Tibial nerve (tissue), 4 donors: ENCODE measurements at regions not wholly inside any gene's neighbourhood (a gene's known extent, or its start where the extent isn't known, plus 50 kb on each side); places are given as distances from the start of the nearest gene placed in this dataset.

Experiments
- DNase-seq, 2 donors: peaks; one replicate each; pipeline ENCODE4 v3.0.0-alpha.2; 2019; ENCODE audit warnings: low spot score in 2 of 2
- H3K27ac ChIP-seq, 4 donors: fragments of 200-600 bp; sonication (generic) in 3 of 4; one replicate each; pipeline ENCODE4 v1.5.1; 2017 to 2019; ENCODE audit warnings: mild to moderate bottlenecking in 1 of 4
- H3K27me3 ChIP-seq, 2 donors: fragments of 200-600 bp; sonication (generic) in 1 of 2; one replicate each; pipeline versions ENCODE4 v1.5.1 to v1.6.0; 2017 to 2019
- H3K36me3 ChIP-seq, 3 donors: fragments of 200-600 bp; sonication (generic); one replicate each; pipeline ENCODE4 v1.5.1; 2018 to 2019
- H3K4me1 ChIP-seq, 4 donors: fragments of 200-600 bp; sonication (generic) in 3 of 4; one replicate each; pipeline ENCODE4 v1.5.1; 2017 to 2019
- H3K4me3 ChIP-seq, 4 donors: fragments of 200-600 bp; sonication (generic) in 3 of 4; one replicate each; pipeline ENCODE4 v1.5.1; 2017 to 2019; ENCODE audit warnings: mild to moderate bottlenecking in 1 of 4, moderate library complexity in 1 of 4
- H3K9me3 ChIP-seq, 4 donors: fragments of 200-600 bp; sonication (generic) in 3 of 4; one replicate each; pipeline ENCODE4 v1.5.1; 2017 to 2019
- CTCF ChIP-seq, 5 experiments: fragments of 200-600 bp in 3 of 5; fragments of 450-650 bp in 2 of 5; sonication (generic) in 3 of 5; IDR thresholded peaks; one replicate each; pipeline ENCODE4 v1.5.1; 2016 to 2019; ENCODE audit warnings: antibody characterized with exemption in 5 of 5, mild to moderate bottlenecking in 3 of 5, moderate library complexity in 2 of 5
- EP300 ChIP-seq, 2 donors: sonication (generic); formaldehyde crosslinking; IDR thresholded peaks; one replicate each; pipeline ENCODE4 v1.6.1; 2017; ENCODE audit warnings: antibody characterized with exemption in 2 of 2, mild to moderate bottlenecking in 1 of 2
- POLR2A ChIP-seq, 2 donors: fragments of 450-650 bp; IDR thresholded peaks; one replicate each; pipeline ENCODE4 v1.6.1; 2017; ENCODE audit warnings: antibody characterized with exemption in 2 of 2, mild to moderate bottlenecking in 2 of 2, moderate library complexity in 2 of 2
- WGBS, 2 donors: methylation state at CpG; one replicate each; pipeline ENCODE4 v1.1.5; 2018; 5-methylcytosine and 5-hydroxymethylcytosine counted together

GRCh38 chr2:207416111-207416510, 113.7 kb upstream of the CREB1 start:
- TF ChIP-seq POLR2A (IDR thresholded peaks at IDR 0.05): no peak
- no peak for TF ChIP-seq CTCF (IDR thresholded peaks at IDR 0.05)
- TF ChIP-seq EP300 (IDR thresholded peaks at IDR 0.05): no peak
- Histone ChIP-seq H3K4me3 (no peak overlapping the region), H3K27ac (no peak overlapping the region), H3K9me3 (no peaks in the 10 kb centered on the region), H3K36me3 (no peaks in the 10 kb centered on the region), H3K4me1 (no peaks in the 10 kb centered on the region), H3K27me3 (no peaks in the 10 kb centered on the region)
- no peak for DNase-seq
- 43 to 48% methylated on average over 3 of the region's 3 CpGs for WGBS, 2 donors

- no peak for TF ChIP-seq POLR2A (IDR thresholded peaks at IDR 0.05)
- TF ChIP-seq CTCF (IDR thresholded peaks at IDR 0.05): no peak
- no peak for TF ChIP-seq EP300 (IDR thresholded peaks at IDR 0.05)
- Histone ChIP-seq H3K27ac (no peak overlapping the region), H3K4me1 (no peaks in the 10 kb centered on the region), H3K36me3 (no peaks in the 10 kb centered on the region), H3K9me3 (no peaks in the 10 kb centered on the region), H3K27me3 (no peaks in the 10 kb centered on the region), H3K4me3 (no peak overlapping the region)
- DNase-seq: no peak
- WGBS, 2 donors: 91 to 98% methylated on average over 2 of the region's 2 CpGs
Observed at GRCh38 chr2:207416900-207417299, 112.9 kb upstream of the CREB1 start.

- Histone ChIP-seq H3K27me3 (no peaks in the 10 kb centered on the region), H3K4me3 (no peak overlapping the region), H3K27ac (no peak overlapping the region), H3K9me3 (no peaks in the 10 kb centered on the region), H3K36me3 (no peaks in the 10 kb centered on the region), H3K4me1 (no peaks in the 10 kb centered on the region)
- TF ChIP-seq CTCF (IDR thresholded peaks at IDR 0.05): no peak
- no peak for TF ChIP-seq EP300 (IDR thresholded peaks at IDR 0.05)
- TF ChIP-seq POLR2A (IDR thresholded peaks at IDR 0.05): no peak
- no peak for DNase-seq
- WGBS, 2 donors: 76 to 78% methylated on average over 3 of the region's 3 CpGs
Observed at GRCh38 chr2:207417301-207417718, 112.5 kb upstream of the CREB1 start.

GRCh38 chr2:207418419-207418818, 111.3 kb upstream of the CREB1 start:
- Histone ChIP-seq H3K36me3 (no peaks in the 10 kb centered on the region), H3K27ac (no peak overlapping the region), H3K4me3 (no peak overlapping the region), H3K27me3 (no peaks in the 10 kb centered on the region), H3K9me3 (no peaks in the 10 kb centered on the region), H3K4me1 (no peaks in the 10 kb centered on the region)
- TF ChIP-seq CTCF (IDR thresholded peaks at IDR 0.05) (no peak), POLR2A (IDR thresholded peaks at IDR 0.05) (no peak), EP300 (IDR thresholded peaks at IDR 0.05) (no peak)
- 46 to 60% methylated on average over 4 of the region's 4 CpGs for WGBS, 2 donors
- no peak for DNase-seq

GRCh38 chr2:207419331-207419730, 110.4 kb upstream of the CREB1 start:
- TF ChIP-seq EP300 (IDR thresholded peaks at IDR 0.05) (no peak), CTCF (IDR thresholded peaks at IDR 0.05) (no peak), POLR2A (IDR thresholded peaks at IDR 0.05) (no peak)
- no peak overlapping the region for H3K4me3 ChIP-seq
- no peak for DNase-seq
- no peaks in the 10 kb centered on the region for H3K36me3 ChIP-seq
- H3K27me3 ChIP-seq: no peaks in the 10 kb centered on the region
- H3K27ac ChIP-seq: no peak overlapping the region
- WGBS, 2 donors: 93 to 97% methylated on average over 4 of the region's 4 CpGs
- no peaks in the 10 kb centered on the region for H3K9me3 ChIP-seq
- no peaks in the 10 kb centered on the region for H3K4me1 ChIP-seq
